ENCODE measurements at regions not wholly inside any gene's neighbourhood (a gene's known extent, or its start where the extent isn't known, plus 50 kb on each side); places are given as distances from the start of the nearest gene placed in this dataset.

GRCh38 chr3:64880916-64881315, 193.1 kb upstream of the ADAMTS9 start:
- DNase-seq (ENCODE audit: low read depth) = no peak
- H3K36me3 ChIP-seq (ENCODE audit: control insufficient read depth, insufficient read depth, low read length) = no peaks in the 10 kb centered on the region
- no peaks in the 10 kb centered on the region for H3K27me3 ChIP-seq (ENCODE audit: control insufficient read depth, insufficient read depth, low read length)
- ChIA-PET CTCF (no interaction called here), POLR2A (no interaction called here)
- TF ChIP-seq CTCF (IDR thresholded peaks at IDR 0.05; ENCODE audit: insufficient read depth, low read depth, low read length) = no peak
- H3K4me3 ChIP-seq (ENCODE audit: low read depth, low read length) = no peak overlapping the region

- no peak for TF ChIP-seq CTCF (IDR thresholded peaks at IDR 0.05; ENCODE audit: insufficient read depth, low read depth, low read length)
- Histone ChIP-seq H3K27me3 (ENCODE audit: control insufficient read depth, insufficient read depth, low read length) (no peaks in the 10 kb centered on the region), H3K4me3 (ENCODE audit: low read depth, low read length) (no peak overlapping the region), H3K36me3 (ENCODE audit: control insufficient read depth, insufficient read depth, low read length) (no peaks in the 10 kb centered on the region)
- POLR2A ChIA-PET = no interaction called here
- CTCF ChIA-PET = no interaction called here
- DNase-seq (ENCODE audit: low read depth) = no peak
Observed at GRCh38 chr3:64878362-64878761, 190.6 kb upstream of the ADAMTS9 start.

- no peaks in the 10 kb centered on the region for H3K27me3 ChIP-seq (ENCODE audit: control insufficient read depth, insufficient read depth, low read length)
- TF ChIP-seq CTCF (IDR thresholded peaks at IDR 0.05; ENCODE audit: insufficient read depth, low read depth, low read length) = no peak
- no peak overlapping the region for H3K4me3 ChIP-seq (ENCODE audit: low read depth, low read length)
- POLR2A ChIA-PET = no interaction called here
- no peak for DNase-seq (ENCODE audit: low read depth)
- no peaks in the 10 kb centered on the region for H3K36me3 ChIP-seq (ENCODE audit: control insufficient read depth, insufficient read depth, low read length)
- CTCF ChIA-PET = no interaction called here
Observed at GRCh38 chr3:64873400-64873799, 185.6 kb upstream of the ADAMTS9 start.

DNA sequence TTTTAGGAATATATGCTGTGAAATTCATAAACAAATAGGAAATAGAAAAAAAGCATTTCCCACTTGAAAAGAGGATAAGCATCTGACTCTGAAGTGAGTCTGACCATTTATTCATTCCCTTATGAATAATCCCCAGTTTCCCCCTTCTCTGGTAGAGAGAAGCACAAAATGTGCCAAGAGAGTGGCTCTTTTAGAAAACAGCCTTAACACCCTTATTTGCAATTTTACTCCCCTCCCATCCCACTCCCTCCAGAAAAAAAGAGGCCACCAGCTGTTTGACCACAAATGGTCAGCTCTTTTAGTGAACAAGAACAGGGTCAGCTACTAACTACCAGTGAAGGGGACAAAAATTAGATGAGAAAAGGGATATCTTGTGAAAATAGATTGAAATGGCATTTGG, 184.5 kb upstream of the ADAMTS9 start:
- Histone ChIP-seq H3K27me3 (ENCODE audit: control insufficient read depth, insufficient read depth, low read length) (no peaks in the 10 kb centered on the region), H3K4me3 (ENCODE audit: low read depth, low read length) (no peak overlapping the region), H3K36me3 (ENCODE audit: control insufficient read depth, insufficient read depth, low read length) (no peaks in the 10 kb centered on the region)
- ChIA-PET POLR2A (no interaction called here), CTCF (no interaction called here)
- no peak for TF ChIP-seq CTCF (IDR thresholded peaks at IDR 0.05; ENCODE audit: insufficient read depth, low read depth, low read length)
- DNase-seq (ENCODE audit: low read depth) = no peak

DNA sequence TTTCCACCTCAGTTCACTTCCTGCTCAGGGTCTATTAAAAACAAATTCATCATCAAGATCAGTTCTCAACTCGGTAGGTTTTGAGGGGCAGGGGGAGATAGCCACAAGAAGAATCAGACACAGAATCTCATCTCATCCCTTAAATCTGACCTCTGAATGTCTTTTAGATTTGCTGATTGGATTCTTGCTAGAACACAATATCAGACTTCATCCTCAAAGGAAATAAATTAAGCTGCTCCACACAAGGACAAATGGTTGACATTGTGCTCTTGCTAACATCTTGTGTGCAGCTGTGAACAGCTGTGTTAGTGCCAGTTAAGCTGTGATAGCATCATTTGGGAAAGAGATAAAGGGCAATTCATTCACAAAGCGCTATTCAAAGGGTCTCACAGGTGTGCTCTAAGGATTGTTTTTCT, 184.0 kb upstream of the ADAMTS9 start:
- Histone ChIP-seq H3K4me3 (ENCODE audit: low read depth, low read length) (no peak overlapping the region), H3K36me3 (ENCODE audit: control insufficient read depth, insufficient read depth, low read length) (no peaks in the 10 kb centered on the region), H3K27me3 (ENCODE audit: control insufficient read depth, insufficient read depth, low read length) (no peaks in the 10 kb centered on the region)
- ChIA-PET CTCF (interaction anchor here (0.6 kb wide), 1 partner anchor 135 kb away, joined by 3 read pairs; no protein-coding TSS in a partner anchor), POLR2A (no interaction called here)
- TF ChIP-seq CTCF (IDR thresholded peaks at IDR 0.05; ENCODE audit: insufficient read depth, low read depth, low read length) = no peak
- DNase-seq (ENCODE audit: low read depth) = no peak

All from BJ (cell line).